ENCODE measurements at regions not wholly inside any gene's neighbourhood (a gene's known extent, or its start where the extent isn't known, plus 50 kb on each side); places are given as distances from the start of the nearest gene placed in this dataset.
A peak's percentile ranks its signal among the peaks of the same experiment; 100 is the strongest.

DNA sequence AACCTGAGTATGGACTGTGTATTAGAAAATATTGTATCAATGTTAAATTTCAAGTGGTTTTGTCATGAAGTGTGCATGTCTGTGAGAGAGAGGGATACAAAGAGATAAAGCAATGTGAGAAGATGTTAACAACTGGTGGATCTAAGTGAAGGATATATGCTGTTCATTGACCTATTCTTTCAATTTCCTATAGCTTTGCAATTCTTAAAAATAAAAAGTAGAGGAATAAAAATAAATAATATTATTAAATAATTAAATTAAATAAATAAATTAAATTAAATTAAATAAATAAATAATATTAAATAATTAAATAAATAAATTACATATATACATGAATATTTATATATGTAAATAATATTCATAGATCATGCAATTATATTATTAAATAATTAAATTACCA lies 131.2 kb upstream of the DACH1 start:
- no peaks in the 10 kb centered on the region for H3K4me1 Mint-ChIP-seq (ENCODE audit: unreplicated experiment)

DNA sequence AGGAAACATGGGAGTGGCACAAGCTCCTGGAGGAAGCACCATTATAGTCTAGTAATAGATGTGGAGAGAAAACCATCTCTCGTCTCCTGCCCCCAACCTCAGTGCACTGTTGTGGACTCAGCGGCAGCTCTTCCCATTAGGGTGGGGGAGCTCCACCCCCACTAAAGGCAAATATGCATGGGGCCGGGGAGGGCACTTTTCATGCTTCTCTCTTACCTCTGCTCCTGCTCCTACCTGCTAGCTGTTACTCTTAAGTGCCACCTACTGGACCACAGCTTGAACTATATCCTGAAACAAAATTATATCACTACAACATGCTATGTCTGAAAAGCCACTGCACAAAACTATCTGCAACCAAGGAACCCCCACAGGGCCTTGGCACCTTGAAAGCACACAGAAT lies 112.6 kb upstream of the DACH1 start:
- Mint-ChIP-seq H3K27me3 (ENCODE audit: unreplicated experiment) (no peaks in the 10 kb centered on the region), H3K4me3 (ENCODE audit: unreplicated experiment) (no peak overlapping the region), H3K36me3 (ENCODE audit: unreplicated experiment) (no peaks in the 10 kb centered on the region), H3K4me1 (ENCODE audit: unreplicated experiment) (no peaks in the 10 kb centered on the region), H3K9me3 (ENCODE audit: unreplicated experiment) (peaks cover 17% of the 10 kb centered on the region), H3K27ac (ENCODE audit: unreplicated experiment) (no peak overlapping the region)
- TF ChIP-seq, protein P1, sequence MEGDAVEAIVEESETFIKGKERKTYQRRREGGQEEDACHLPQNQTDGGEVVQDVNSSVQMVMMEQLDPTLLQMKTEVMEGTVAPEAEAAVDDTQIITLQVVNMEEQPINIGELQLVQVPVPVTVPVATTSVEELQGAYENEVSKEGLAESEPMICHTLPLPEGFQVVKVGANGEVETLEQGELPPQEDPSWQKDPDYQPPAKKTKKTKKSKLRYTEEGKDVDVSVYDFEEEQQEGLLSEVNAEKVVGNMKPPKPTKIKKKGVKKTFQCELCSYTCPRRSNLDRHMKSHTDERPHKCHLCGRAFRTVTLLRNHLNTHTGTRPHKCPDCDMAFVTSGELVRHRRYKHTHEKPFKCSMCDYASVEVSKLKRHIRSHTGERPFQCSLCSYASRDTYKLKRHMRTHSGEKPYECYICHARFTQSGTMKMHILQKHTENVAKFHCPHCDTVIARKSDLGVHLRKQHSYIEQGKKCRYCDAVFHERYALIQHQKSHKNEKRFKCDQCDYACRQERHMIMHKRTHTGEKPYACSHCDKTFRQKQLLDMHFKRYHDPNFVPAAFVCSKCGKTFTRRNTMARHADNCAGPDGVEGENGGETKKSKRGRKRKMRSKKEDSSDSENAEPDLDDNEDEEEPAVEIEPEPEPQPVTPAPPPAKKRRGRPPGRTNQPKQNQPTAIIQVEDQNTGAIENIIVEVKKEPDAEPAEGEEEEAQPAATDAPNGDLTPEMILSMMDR (IDR thresholded peaks at IDR 0.05): peak; percentile 24
- no peak for DNase-seq (ENCODE audit: extremely low spot score, unreplicated experiment)

More for the DNA sequence above, 131.2 kb upstream of the DACH1 start:
- no peak for DNase-seq (ENCODE audit: extremely low spot score, unreplicated experiment)
- Mint-ChIP-seq H3K27ac (ENCODE audit: unreplicated experiment) (no peak overlapping the region), H3K4me3 (ENCODE audit: unreplicated experiment) (no peak overlapping the region), H3K9me3 (ENCODE audit: unreplicated experiment) (peaks cover 13% of the 10 kb centered on the region), H3K27me3 (ENCODE audit: unreplicated experiment) (no peaks in the 10 kb centered on the region), H3K36me3 (ENCODE audit: unreplicated experiment) (no peaks in the 10 kb centered on the region)
- TF ChIP-seq, protein P1 (IDR thresholded peaks at IDR 0.05): no peak

DNA sequence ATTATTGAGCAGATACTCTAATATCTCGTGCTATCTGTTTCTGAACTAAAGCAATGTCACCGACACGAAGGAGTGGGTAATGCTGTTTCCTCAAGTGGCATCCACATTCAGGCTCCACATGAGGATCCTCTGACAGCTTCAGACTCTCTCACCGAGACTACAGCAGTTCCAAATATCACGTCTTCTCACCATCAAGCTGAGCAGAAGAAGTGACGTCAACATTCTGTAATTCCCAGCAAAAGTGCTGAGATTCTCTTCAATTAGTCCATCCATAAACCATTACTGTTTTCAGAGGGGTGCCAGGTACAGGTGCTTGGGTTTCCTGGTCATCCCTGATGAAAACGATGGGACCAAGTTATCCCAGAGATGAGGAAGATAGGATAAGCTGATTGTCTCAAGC lies 110.0 kb upstream of the DACH1 start:
- Mint-ChIP-seq H3K27me3 (ENCODE audit: unreplicated experiment) (peaks cover 5% of the 10 kb centered on the region), H3K4me1 (ENCODE audit: unreplicated experiment) (no peaks in the 10 kb centered on the region), H3K9me3 (ENCODE audit: unreplicated experiment) (peaks cover 3% of the 10 kb centered on the region), H3K4me3 (ENCODE audit: unreplicated experiment) (no peak overlapping the region), H3K27ac (ENCODE audit: unreplicated experiment) (no peak overlapping the region), H3K36me3 (ENCODE audit: unreplicated experiment) (no peaks in the 10 kb centered on the region)
- TF ChIP-seq, protein P1 (IDR thresholded peaks at IDR 0.05): no peak
- DNase-seq (ENCODE audit: extremely low spot score, unreplicated experiment): no peak

DNA sequence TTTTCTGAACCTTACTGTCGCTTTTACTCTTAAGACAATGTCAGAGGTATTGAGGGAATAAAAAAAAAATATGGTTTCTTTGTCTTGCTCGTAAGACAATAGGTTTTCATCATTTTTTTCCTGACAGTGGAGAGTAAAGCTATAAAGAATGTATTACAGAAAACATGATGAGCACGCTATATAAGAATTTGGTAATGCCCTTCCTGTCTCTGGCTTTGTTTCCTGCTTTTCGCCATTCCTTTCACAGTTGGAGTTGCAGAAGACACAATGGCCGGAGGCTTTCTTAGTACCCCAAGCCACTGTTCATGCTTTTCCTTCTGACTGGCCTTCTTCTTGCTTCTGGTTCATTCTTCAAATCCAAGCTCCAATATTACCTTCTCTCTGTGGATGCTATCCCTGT lies 101.0 kb upstream of the DACH1 start:
- TF ChIP-seq, protein P1 (IDR thresholded peaks at IDR 0.05): no peak
- Mint-ChIP-seq H3K27me3 (ENCODE audit: unreplicated experiment) (peaks cover 3% of the 10 kb centered on the region), H3K36me3 (ENCODE audit: unreplicated experiment) (no peaks in the 10 kb centered on the region), H3K4me1 (ENCODE audit: unreplicated experiment) (peaks cover 3% of the 10 kb centered on the region), H3K4me3 (ENCODE audit: unreplicated experiment) (no peak overlapping the region), H3K9me3 (ENCODE audit: unreplicated experiment) (no peaks in the 10 kb centered on the region), H3K27ac (ENCODE audit: unreplicated experiment) (no peak overlapping the region)
- no peak for DNase-seq (ENCODE audit: extremely low spot score, unreplicated experiment)

DNA sequence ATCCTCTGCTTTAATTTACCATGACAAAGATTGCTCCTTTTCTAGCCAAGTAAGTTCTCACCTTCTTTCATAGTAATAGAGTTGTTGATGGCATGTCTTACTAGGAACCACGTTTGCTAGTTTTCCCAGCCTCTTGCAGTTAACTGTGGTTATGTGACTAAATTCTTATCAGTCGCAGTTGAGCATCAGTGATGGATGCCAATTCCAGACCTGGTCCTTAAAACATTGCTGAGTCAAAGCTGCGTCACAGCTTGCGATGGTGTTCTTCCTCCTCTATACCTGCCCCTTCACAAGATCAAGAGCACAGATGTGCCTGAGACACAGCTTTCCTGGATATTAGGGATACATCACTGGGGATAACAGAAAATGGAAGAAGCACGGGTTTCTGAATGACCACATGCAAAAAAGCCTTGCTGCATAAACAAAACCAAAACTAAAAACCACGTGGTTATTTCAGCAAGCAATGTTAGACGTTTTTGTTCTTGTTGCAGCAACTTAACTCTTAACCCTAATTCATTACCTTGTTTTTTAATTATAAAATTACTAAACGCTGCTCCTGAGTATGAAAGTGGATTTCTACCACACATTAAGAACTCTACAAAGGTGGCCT lies 97.6 kb upstream of the DACH1 start:
- no peaks in the 10 kb centered on the region for H3K36me3 Mint-ChIP-seq (ENCODE audit: unreplicated experiment)
- no peak overlapping the region for H3K4me3 Mint-ChIP-seq (ENCODE audit: unreplicated experiment)
- TF ChIP-seq, protein P1 (IDR thresholded peaks at IDR 0.05): no peak
- H3K27ac Mint-ChIP-seq (ENCODE audit: unreplicated experiment): no peak overlapping the region
- no peaks in the 10 kb centered on the region for H3K9me3 Mint-ChIP-seq (ENCODE audit: unreplicated experiment)
- no peaks in the 10 kb centered on the region for H3K27me3 Mint-ChIP-seq (ENCODE audit: unreplicated experiment)
- H3K4me1 Mint-ChIP-seq (ENCODE audit: unreplicated experiment): peaks cover 3% of the 10 kb centered on the region
- DNase-seq (ENCODE audit: extremely low spot score, unreplicated experiment): no peak

Measured in osteocyte (in vitro differentiated cells).